GM21717 (cell line): ENCODE measurements at regions not wholly inside any gene's neighbourhood (a gene's known extent, or its start where the extent isn't known, plus 50 kb on each side); places are given as distances from the start of the nearest gene placed in this dataset.
"Not testable (repeated sequence)": the region's sequence is repeated elsewhere in the genome, so short reads cannot be mapped to it uniquely, and the experiment has no call there.

Experiments
- ATAC-seq: cut with Tn5 transposase; IDR thresholded peaks from one replicate; pipeline ENCODE4 v1.9.1; 2021; ENCODE audit warnings: mild to moderate bottlenecking, moderate library complexity; ENCODE audit not compliant: unreplicated experiment

DNA sequence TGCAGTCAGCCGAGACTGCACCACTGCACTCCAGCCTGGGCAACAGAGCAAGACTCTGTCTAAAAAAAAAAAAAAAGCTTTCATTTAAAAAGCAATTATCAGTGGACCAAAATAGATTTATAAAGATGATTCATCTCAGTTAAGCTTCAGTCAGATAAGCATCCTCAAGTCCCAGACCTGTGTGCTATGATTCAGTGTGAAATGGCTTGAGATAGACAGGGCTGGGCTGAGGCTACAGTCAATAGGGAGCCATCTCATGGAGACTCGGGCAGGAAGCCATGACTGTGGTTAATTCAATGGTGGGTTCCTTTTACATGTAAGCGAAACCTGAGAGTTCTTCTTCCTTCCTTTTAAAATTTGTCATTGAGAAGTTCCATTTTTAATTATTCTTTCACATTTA is 276.0 kb downstream of the TFAP2A start:
- no peak for ATAC-seq

- ATAC-seq: no peak
Measured at GRCh38 chr6:10136636-10137035, 278.2 kb downstream of the TFAP2A start.

DNA sequence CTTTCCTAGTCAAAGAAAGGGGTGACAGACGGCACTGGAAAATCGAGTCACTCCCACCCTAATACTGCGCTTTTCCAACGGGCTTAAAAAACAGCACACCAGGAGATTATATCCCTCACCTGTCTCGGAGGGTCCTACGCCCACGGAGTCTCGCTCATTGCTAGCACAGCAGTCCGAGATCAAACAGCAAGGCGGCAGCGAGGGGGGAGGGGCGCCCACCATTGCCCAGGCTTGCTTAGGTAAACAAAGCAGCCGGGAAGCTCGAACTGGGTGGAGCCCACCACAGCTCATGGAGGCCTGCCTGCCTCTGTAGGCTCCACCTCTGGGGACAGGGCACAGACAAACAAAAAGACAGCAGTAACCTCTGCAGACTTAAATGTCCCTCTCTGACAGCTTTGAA is 280.7 kb downstream of the TFAP2A start:
- ATAC-seq: not testable (repeated sequence)

DNA sequence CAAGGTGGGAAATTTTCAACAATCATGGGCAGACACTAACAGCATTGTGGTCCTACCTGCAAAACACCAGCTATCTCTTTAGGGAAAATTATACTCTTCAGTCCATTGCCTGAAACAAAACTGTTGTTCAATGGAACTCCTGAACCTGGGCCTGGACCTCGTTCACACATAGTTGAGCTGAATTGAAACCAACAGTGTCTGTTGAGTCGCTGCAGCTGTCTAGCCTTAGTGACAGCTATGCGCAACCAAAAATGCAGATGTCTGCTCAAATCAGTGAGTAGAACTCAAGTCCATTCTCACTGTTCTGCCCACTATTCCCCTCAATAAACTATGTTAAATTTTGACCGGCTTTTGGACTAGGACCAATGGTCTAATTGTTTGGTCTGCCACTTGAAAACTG is 286.2 kb downstream of the TFAP2A start:
- ATAC-seq: no peak

- no peak for ATAC-seq
Measured at GRCh38 chr6:10122164-10122563, 292.7 kb downstream of the TFAP2A start.

- ATAC-seq: no peak
Measured at GRCh38 chr6:10112871-10113549, 301.9 kb downstream of the TFAP2A start.

DNA sequence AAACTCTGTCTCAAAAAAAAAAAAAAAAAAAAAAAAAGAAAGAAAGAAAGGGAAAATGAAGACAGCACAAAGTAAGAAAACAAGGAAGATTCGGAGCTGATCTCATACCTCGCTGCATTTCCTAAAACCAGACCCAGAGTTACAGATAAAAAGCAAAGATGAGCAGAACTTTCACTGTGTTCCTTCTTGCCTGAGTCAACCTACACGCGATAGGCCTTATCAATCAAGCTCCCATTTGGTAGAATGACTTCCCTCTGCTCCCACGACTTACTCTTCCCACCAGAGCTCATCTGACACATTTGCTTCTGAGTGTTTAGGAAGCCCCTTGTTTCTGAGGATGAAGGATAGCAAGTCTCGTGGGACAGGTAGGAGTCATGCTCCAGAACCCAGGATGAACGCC is 302.9 kb downstream of the TFAP2A start:
- no peak for ATAC-seq

DNA sequence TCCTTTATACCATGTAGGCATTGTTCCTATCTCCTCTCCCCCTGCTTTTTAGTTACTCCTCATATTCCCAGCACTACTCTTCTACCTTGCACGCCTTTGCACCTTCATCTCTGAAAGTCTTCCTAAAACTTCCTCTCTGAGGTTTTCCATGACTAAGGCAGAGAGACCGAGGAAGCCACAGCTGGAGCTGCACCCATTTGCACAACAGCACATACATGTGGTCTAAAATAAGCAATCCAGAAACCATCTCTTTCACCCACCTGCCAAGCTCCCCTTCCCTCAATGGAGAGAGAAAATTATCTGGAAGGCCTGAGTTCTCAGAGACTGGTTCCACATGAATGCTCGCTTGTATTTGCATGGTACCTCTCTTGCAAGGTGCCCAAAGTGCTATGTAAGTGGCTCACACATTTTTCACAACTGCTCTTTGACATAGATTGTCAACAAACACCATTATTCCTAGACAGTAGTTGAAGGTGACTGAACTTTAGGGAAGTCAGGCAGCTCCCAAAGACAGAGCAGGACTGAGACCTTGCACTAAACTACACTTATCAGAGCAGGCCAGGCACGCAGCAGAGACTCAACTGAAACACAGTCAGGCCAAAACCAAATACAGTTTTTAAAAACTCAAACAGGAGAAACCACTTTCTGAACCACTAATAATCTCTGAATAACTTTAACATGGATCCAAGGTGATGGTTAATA is 313.2 kb downstream of the TFAP2A start:
- no peak for ATAC-seq

GRCh38 chr6:10099529-10100140 is 315.2 kb downstream of the TFAP2A start:
- no peak for ATAC-seq

DNA sequence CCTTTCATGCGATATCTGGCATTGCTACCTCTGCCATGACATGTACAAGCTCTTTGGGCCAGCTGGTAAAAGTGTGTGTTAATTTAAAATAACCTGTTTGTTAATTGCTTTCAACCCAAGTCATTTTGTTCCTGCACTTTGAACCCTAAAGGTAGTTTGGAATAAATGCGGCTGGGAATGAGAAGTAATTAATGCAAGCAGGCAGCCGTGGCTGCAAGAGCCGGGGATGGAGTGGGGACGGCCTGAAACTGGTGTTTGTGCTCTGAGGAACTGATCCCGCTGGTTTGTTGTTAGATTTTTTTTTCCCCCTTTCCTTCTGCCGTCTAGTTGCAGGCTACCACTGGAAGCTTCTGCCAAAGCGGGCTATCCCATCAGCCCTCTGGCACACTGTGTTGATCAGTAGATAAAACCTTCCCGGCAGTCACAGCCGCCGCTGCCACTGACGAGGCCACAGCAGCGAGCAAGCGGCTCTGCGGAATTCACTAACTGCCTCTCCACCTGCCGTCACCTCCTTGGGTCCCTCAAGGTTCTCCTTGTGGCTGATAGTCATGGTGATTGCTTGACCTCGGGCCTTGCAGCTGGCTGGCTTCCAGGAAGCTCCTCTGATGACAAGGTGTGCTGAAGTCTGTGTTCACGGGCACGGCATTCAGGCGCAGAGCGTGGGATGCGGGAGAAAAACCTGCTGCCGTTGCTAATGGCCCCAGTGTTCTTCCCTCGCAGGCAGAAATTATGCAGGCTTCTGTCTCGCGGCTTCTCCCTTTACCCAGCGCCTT is 315.9 kb downstream of the TFAP2A start:
- ATAC-seq: no peak

DNA sequence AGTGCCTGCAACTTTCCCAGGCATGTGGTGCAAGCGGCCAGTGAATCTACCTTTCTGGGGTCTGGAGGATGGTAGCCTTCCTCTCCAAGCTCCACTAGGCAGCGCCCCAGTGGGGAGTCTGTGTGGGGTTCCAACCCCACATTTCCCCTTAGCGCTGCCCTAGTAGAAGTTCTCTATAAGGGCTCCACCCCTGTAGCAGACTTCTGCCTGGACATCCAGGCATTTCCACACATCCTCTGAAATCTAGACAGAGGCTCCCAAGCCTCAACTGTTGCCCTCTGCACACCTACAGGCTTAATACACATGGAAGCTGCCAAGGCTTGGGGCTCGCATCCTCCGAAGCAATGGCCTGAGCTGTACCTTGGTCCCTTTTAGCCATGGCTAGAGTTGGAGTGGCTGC is 321.6 kb downstream of the TFAP2A start:
- ATAC-seq: no peak

DNA sequence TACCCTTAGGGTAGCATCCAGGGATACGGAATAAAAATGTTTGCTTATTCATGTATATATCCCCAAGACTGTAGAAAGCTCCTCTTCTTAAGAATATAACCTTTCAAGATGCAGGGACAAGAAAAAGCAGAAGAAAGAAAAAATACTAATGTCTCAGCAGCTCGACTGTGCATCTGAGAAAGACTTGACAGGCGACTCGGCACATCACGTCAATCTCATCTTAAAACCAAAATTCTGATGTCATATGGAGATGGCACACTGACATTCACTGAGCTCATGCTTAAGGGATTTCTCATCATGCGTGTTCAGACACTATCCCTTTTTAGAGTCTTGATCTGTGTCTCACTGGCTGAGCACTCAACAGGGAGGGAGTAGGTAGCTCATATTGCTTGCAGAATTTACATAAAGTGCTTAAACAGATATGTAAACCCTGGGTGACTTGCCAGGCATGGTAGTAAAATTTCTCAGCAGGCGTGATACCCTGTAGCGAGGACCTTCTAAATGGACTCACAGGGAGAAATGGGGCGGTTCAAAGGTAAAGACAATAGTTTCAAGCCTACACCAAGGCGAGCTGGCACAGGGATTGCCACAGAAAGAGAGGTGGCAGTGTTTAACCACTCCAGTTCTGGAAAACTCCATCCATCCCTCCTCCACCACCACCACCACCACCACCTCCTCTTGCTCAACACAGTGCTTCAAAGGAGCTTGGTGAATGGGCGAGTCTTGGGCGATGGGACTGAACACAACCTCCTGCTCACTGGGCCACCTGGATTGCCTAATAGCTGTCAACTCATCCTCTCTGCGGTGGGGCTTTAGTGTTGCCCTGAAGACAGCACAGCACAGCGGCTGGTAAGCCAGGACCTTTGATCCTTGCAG is 330.5 kb downstream of the TFAP2A start:
- no peak for ATAC-seq

DNA sequence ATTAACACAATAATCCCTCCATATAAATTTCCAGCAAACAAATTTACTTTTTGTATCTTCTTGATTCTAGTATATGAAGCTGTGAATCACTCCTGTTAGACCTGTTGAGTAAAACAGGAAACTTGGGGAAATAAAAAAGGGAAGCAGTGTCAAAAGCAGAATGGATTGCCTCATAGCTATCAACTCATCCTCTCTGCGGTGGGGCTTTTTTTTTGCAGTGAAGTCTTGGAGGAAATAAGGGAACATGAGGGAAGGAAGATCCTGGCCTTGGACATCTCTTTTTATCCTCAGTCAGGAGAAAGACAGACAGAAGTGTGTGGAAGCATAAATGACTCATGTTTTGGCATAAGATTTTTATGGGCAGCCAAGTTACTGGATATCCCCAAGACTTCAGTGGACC is 332.5 kb downstream of the TFAP2A start:
- no peak for ATAC-seq

DNA sequence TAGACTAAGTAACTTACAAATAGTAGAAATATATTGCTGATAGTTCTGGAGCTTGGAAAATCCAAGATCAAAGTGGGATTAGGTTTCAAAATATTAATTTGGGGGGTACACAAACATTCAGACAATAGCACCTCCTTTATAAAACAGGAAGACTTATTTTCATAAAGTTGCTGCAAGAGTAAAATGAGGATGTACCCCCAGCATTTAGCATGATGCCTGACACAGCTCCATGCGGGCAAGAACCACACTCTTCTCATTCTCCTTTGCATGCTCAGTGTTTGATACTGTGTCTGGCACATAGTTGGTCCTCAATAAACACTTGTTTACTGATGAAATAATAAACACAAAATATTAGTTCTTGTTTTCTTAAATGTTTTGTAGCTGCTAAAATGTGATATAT is 332.9 kb downstream of the TFAP2A start:
- ATAC-seq: no peak

DNA sequence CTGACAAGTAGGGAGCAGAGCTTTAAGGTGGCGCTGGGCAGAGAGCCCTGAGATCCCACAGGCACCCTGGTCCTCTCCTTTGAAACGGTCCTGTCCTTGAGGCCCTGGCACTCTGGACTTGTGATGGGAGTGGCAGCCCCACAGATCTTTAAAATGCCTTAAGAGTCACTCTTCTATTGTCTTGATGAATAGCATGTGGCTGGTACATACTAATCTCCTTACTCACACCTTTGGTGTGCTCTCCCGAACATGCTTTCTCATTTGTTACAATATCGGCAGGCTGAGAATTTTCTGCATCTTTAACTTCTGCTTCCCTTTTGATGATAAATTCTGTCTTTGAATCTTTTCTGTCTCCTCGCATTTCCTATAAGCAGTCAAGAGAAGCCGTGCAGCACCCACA is 333.8 kb downstream of the TFAP2A start:
- no peak for ATAC-seq

DNA sequence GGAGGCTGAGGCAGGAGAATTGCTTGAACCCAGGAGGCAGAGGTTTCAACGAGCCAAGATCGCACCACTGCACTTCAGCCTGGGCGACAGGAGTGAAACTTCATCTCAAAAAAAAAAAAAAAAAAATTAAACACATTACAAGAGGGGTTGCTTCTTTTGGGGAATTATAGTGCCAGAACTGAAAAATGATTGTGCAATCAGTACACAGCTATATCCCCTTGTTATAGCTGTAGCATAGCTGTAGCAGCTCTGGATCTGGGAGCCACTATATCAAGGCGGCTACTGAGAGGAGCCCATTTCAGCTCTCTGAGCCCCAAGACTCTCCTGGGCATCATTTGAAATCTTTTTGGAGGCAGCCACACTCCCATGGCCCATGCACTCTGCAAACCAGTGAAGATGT is 334.3 kb downstream of the TFAP2A start:
- ATAC-seq: no peak

DNA sequence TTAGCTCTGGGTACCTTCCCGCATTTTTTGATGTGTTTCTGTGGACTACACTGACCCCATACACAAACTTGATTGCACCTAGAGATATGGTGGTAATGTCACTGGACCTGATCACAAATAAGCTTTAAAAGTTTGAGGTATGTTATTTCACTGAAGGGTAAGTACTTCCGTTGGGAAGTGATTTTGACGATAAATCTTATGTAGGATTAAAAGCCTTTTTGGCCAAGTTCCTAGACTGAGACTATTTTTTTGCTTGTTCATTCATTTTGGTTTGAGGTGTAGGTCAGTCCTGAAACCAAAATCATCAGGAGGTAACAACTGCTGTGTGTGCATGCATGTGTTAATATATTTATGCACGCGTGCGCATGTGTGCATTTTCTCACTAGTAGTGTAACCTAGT is 336.3 kb downstream of the TFAP2A start:
- ATAC-seq: no peak

GRCh38 chr6:10074726-10075125 is 340.1 kb downstream of the TFAP2A start:
- not testable (repeated sequence) for ATAC-seq

DNA sequence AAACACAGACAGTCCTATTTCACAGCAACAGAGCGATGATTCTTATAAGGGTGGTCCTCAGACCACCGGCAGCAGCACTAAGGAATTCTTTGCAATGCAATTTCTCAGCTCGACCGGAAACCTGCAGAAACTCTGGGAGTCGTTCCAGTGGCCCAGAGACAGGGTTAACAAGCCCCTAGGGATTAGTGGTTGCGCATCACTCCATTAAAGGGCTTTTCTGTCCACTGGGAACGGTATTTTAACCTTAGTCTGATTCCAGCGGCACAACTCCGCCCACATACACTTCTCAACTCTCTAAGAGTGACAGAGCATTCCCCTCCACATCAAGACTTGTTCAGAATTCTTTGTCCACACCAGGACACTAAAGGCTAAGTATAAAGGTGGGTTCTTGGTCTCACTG is 341.5 kb downstream of the TFAP2A start:
- no peak for ATAC-seq

DNA sequence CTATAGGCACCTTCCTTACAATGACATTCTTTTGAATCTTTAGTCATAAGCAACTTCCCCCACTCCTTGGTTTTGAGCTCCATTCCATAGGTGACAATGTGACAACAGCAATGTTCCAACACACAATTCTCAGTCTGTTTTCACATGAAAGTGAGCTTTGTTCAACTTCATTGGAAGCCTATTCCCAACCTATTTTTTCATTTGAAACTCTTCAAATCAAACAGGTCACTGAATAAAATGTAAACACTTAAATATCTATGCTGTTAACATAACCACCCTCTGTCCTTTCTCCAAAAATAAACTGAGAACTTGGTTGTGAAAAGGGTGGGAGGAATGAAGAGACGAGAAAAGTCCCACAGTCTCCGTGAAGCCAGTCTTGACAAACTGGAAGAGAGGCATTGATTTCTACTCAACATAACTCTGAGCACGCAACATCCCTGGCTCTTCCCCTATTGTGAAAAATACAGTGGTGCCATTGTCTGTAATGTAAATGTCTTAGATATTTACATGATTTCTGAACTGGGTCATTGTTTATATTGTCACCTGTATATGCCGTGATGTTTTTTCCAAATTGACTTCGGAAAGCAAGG is 343.1 kb downstream of the TFAP2A start:
- ATAC-seq: no peak
